GM06990 (cell line): ENCODE measurements at regions not wholly inside any gene's neighbourhood (a gene's known extent, or its start where the extent isn't known, plus 50 kb on each side); places are given as distances from the start of the nearest gene placed in this dataset.

Experiments
- DNase-seq: peaks from one replicate; pipeline ENCODE4 v3.0.0-alpha.2; 2011; ENCODE audit not compliant: insufficient read length; ENCODE audit errors: extremely low read depth
- H3K27me3 ChIP-seq: replicated peaks from 2 replicates; pipeline ENCODE4 v1.6.0; 2011; ENCODE audit warnings: low read length; ENCODE audit not compliant: control insufficient read depth, insufficient read depth
- H3K36me3 ChIP-seq: 2 replicates; pipeline ENCODE4 v1.5.1; 2011; ENCODE audit warnings: low read length; ENCODE audit not compliant: control insufficient read depth, insufficient read depth
- H3K4me3 ChIP-seq: replicated peaks from 2 replicates; pipeline ENCODE4 v1.5.1; 2011; ENCODE audit warnings: low read depth, mild to moderate bottlenecking, control low read depth, low read length
- TF ChIP-seq, protein P1 (sequence below): IDR thresholded peaks from 2 replicates; pipeline ENCODE4 v1.5.1; 2011; ENCODE audit warnings: low read length, control low read depth, mild to moderate bottlenecking, inconsistent platforms; ENCODE audit not compliant: insufficient read depth, poor library complexity, severe bottlenecking

DNA sequence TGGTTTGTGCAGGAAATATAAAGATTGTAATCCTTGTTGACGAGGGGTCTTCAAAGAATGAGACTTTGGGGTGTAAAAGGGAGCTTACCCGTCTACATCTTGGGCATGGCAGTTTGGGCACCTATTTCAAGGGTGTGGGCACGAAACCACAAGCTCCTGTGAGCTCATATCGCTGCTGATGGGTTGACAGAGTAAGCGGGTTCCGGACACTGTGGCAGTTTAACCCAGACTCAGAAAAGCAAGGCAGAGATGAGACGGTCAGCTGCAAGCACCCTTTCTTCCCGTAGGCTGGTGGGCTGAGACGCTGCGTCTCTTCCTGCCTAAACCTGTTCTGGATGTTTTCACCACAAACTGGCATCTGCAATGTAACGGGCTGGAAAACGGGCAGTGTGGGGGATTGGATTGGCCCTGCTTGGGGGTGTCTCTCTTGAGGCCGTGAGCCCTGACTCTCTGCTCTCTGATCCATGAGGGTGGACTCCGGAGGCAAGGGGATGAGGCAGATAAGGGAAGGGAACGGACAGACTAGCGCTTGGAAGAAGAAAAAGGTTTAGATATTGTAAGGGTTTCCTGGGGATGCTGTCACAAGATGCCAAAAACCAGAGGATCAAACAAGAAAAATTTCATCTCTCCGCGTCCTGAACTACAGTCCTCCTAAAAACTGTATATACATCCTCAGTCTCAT is 237.5 kb downstream of the SHOX start:
- H3K4me3 ChIP-seq: no peak overlapping the region
- H3K27me3 ChIP-seq: no peaks in the 10 kb centered on the region
- no peaks in the 10 kb centered on the region for H3K36me3 ChIP-seq
- TF ChIP-seq, protein P1, sequence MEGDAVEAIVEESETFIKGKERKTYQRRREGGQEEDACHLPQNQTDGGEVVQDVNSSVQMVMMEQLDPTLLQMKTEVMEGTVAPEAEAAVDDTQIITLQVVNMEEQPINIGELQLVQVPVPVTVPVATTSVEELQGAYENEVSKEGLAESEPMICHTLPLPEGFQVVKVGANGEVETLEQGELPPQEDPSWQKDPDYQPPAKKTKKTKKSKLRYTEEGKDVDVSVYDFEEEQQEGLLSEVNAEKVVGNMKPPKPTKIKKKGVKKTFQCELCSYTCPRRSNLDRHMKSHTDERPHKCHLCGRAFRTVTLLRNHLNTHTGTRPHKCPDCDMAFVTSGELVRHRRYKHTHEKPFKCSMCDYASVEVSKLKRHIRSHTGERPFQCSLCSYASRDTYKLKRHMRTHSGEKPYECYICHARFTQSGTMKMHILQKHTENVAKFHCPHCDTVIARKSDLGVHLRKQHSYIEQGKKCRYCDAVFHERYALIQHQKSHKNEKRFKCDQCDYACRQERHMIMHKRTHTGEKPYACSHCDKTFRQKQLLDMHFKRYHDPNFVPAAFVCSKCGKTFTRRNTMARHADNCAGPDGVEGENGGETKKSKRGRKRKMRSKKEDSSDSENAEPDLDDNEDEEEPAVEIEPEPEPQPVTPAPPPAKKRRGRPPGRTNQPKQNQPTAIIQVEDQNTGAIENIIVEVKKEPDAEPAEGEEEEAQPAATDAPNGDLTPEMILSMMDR: no peak
- no peak for DNase-seq

DNA sequence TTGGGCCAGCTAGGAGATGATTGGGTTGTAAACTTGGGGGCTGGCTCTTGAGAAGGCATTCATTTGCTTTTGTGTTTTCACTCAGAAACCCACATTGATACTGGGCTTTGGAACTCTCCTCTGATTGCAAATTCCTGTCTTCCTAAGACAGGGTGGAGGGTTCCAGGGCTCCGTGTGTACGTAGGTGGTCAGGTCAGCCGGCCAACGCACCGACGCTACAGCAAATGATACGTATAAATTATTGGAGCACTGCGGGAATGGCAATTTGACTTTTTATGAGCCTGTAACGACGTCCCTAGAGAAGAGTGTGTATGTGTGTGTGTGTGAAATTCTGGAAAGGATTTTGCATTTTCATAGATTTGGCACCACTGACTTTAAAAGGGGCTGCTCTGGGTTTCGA is 236.9 kb downstream of the SHOX start:
- TF ChIP-seq, protein P1: no peak
- no peak overlapping the region for H3K4me3 ChIP-seq
- no peaks in the 10 kb centered on the region for H3K27me3 ChIP-seq
- no peak for DNase-seq
- H3K36me3 ChIP-seq: no peaks in the 10 kb centered on the region

DNA sequence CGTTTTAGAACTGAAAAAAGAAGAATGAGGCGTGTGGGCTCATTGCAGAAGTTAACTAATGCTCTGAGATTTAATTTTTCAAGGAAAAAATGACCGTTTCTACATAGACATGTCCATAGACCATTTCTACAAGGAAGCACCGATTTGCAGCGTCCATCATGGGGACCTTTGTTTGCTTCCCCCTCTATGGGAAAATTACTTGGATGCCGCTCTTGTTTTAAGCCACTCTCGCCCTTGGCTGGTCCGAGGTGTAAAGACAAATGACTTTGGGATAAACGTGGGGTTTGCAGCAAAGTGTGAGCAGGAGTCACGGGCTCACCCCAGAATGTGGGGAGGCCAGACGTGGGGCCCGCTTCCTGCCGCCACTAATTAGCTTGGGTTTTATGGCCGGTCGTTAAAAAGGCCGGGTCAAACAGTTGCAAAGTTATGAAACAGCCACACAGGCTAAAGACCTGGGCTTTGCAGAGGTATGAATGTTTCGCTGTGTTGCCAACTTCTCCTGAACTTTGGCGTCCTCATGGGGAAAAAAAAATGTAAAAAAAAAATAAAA is 235.9 kb downstream of the SHOX start:
- Histone ChIP-seq H3K4me3 (no peak overlapping the region), H3K36me3 (no peaks in the 10 kb centered on the region), H3K27me3 (no peaks in the 10 kb centered on the region)
- DNase-seq: no peak
- TF ChIP-seq, protein P1: no peak

DNA sequence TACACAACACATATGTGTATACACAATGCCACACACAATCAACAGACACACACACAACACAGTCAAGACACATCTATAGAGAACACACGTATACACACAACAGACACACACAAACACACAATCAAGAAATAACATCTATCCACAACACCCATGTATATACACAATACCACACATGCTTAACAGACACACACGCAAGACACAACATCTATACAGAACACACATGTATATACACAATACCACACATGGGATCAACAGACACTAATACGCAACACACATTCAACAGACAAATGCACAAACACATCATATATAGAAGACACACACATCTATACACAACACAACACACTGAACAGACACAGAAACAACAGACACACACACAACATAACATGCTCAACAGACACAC is 234.8 kb downstream of the SHOX start:
- TF ChIP-seq, protein P1: no peak
- DNase-seq: no peak
- Histone ChIP-seq H3K27me3 (no peaks in the 10 kb centered on the region), H3K4me3 (no peak overlapping the region), H3K36me3 (no peaks in the 10 kb centered on the region)

DNA sequence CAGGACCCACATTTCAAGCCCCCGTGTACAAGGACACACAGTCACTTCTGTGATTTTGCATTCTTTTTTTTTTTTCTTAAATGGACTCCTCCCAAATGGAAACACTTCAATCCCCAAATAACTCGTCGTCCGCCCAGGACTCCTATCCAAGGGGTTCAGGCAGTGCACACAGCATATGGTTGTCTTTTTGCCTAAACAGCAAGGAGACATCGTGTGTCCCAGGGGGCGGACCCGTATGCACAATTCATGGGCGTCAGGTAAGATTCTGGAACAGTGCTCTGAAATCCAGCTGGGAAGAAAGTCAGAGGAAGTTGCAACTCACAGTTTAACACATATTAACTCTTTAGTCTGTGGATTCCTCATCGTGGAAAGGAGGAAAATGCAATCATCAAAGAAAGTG is 231.3 kb downstream of the SHOX start:
- H3K36me3 ChIP-seq: no peaks in the 10 kb centered on the region
- H3K4me3 ChIP-seq: no peak overlapping the region
- TF ChIP-seq, protein P1: no peak
- H3K27me3 ChIP-seq: no peaks in the 10 kb centered on the region
- no peak for DNase-seq
